Fibroblast of lung (primary cell): ENCODE measurements at regions not wholly inside any gene's neighbourhood (a gene's known extent, or its start where the extent isn't known, plus 50 kb on each side); places are given as distances from the start of the nearest gene placed in this dataset.

Source experiments
- EZH2 ChIP-seq: IDR thresholded peaks from 2 replicates; pipeline ENCODE4 v1.5.1; 2012; ENCODE audit warnings: low read length, control low read depth, mild to moderate bottlenecking; ENCODE audit errors: missing control alignments
- TF ChIP-seq, protein P1 (sequence below), 2 donors: IDR thresholded peaks in 1 of 2; conservative IDR thresholded peaks in 1 of 2; 1 replicate in 1 of 2; 2 replicates in 1 of 2; pipeline ENCODE4 v1.5.1; 2011 to 2012; ENCODE audit warnings: low read length in 2 of 2, control low read depth in 1 of 2, inconsistent platforms in 1 of 2, low read depth in 1 of 2, mild to moderate bottlenecking in 1 of 2

GRCh38 chr12:126843915-126844669, 1422.9 kb upstream of the TMEM132C start:
- TF ChIP-seq EZH2: no peak
- TF ChIP-seq, protein P1, sequence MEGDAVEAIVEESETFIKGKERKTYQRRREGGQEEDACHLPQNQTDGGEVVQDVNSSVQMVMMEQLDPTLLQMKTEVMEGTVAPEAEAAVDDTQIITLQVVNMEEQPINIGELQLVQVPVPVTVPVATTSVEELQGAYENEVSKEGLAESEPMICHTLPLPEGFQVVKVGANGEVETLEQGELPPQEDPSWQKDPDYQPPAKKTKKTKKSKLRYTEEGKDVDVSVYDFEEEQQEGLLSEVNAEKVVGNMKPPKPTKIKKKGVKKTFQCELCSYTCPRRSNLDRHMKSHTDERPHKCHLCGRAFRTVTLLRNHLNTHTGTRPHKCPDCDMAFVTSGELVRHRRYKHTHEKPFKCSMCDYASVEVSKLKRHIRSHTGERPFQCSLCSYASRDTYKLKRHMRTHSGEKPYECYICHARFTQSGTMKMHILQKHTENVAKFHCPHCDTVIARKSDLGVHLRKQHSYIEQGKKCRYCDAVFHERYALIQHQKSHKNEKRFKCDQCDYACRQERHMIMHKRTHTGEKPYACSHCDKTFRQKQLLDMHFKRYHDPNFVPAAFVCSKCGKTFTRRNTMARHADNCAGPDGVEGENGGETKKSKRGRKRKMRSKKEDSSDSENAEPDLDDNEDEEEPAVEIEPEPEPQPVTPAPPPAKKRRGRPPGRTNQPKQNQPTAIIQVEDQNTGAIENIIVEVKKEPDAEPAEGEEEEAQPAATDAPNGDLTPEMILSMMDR (conservative IDR thresholded peaks at IDR 0.05 in 1 of 2, IDR thresholded peaks at IDR 0.05 in 1 of 2; ENCODE audit: low read depth in 1 of 2, low read length in 2 of 2): no peak
